Retinal pigment epithelial cell (primary cell): ENCODE measurements at regions not wholly inside any gene's neighbourhood (a gene's known extent, or its start where the extent isn't known, plus 50 kb on each side); places are given as distances from the start of the nearest gene placed in this dataset.

Experiments
- DNase-seq: peaks from one replicate; pipeline ENCODE4 v3.0.0-alpha.2; 2010; ENCODE audit warnings: low read depth
- H3K4me3 ChIP-seq: 2 replicates; pipeline ENCODE4 v1.5.1; 2011; ENCODE audit warnings: mild to moderate bottlenecking, low read length, control low read depth, moderate library complexity
- TF ChIP-seq, protein P1 (sequence below): conservative IDR thresholded peaks from 2 replicates; pipeline ENCODE4 v1.5.1; 2011; ENCODE audit warnings: low read depth, low read length, control low read depth, inconsistent platforms

DNA sequence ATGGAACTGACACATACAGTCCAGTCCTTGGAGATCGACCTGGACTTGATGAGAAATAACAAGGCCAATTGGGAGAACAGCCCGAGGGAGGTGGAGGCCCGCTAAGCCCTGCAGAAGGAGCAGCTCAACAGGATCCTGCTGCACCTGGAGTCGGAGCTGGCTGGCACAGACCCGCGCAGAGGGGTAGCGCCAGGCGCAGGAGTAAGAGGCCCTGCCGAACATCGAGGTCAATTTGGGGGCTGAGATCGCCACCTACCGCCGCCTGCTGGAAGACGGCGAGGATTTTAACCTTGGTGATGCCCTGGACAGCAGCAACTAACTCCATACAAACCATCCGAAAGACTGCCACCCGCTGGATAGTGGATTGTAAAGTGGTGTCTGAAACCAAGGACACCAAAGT, 1610.1 kb upstream of the ACO1 start:
- H3K4me3 ChIP-seq, result no peak overlapping the region
- no peak for DNase-seq
- TF ChIP-seq, protein P1, sequence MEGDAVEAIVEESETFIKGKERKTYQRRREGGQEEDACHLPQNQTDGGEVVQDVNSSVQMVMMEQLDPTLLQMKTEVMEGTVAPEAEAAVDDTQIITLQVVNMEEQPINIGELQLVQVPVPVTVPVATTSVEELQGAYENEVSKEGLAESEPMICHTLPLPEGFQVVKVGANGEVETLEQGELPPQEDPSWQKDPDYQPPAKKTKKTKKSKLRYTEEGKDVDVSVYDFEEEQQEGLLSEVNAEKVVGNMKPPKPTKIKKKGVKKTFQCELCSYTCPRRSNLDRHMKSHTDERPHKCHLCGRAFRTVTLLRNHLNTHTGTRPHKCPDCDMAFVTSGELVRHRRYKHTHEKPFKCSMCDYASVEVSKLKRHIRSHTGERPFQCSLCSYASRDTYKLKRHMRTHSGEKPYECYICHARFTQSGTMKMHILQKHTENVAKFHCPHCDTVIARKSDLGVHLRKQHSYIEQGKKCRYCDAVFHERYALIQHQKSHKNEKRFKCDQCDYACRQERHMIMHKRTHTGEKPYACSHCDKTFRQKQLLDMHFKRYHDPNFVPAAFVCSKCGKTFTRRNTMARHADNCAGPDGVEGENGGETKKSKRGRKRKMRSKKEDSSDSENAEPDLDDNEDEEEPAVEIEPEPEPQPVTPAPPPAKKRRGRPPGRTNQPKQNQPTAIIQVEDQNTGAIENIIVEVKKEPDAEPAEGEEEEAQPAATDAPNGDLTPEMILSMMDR, result no peak

- H3K4me3 ChIP-seq, result no peak overlapping the region
- DNase-seq, result no peak
- TF ChIP-seq, protein P1, result no peak
Measured at GRCh38 chr9:30775236-30775635, 1609.2 kb upstream of the ACO1 start.

- no peak for DNase-seq
Measured at GRCh38 chr9:30796764-30797163, 1587.7 kb upstream of the ACO1 start.

DNA sequence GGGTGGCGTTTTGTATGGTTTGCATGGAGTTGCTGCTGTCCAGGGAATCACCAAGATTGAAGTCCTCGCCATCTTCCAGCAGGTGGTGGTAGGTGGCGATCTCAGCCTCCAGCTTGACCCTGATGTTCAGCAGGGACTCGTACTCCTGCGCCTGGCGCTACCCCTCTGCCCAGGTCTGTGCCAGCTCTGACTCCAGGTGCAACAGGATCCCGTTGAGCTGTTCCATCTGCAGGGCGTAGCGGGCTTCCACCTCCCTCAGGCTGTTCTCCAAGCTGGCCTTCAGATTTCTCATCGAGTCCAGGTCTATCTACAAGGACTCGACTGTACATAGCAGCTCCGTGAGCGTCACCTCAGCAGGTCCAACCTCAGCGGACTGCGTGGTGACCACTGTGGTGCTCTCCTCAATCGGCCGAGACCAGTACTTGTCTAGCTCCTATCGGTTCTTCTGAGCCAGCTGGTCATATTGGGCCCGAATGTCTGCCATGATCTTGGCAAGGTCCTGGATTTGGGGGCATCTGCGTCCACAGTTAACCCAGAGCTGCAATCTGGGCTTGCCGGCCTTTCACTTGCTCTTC, 1584.8 kb upstream of the ACO1 start:
- DNase-seq, result no peak
- TF ChIP-seq, protein P1, result no peak
- no peak overlapping the region for H3K4me3 ChIP-seq

More at GRCh38 chr9:30796764-30797163, 1587.7 kb upstream of the ACO1 start:
- TF ChIP-seq, protein P1, result no peak
- no peak overlapping the region for H3K4me3 ChIP-seq

DNA sequence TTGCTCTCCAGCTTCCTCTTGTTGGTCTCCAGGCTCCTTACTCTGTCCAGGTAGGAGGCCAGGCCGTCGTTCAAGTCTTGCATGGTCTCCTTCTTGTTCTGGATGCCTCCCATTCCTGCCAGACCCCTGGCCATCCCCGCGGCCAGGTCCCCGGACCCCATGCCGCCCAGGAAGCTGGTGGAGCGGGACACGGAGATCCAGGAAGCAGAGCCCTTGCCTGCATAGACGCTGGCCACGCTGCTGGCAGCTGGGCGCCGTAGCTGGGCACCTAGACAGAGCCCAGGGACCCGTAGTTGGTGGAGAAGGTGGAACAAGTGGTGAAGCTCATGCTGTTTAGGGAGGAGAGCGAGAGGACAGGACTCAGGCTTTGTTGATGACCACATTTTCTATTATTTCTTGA, 1584.0 kb upstream of the ACO1 start:
- no peak for DNase-seq
- TF ChIP-seq, protein P1, result no peak
- no peak overlapping the region for H3K4me3 ChIP-seq

DNA sequence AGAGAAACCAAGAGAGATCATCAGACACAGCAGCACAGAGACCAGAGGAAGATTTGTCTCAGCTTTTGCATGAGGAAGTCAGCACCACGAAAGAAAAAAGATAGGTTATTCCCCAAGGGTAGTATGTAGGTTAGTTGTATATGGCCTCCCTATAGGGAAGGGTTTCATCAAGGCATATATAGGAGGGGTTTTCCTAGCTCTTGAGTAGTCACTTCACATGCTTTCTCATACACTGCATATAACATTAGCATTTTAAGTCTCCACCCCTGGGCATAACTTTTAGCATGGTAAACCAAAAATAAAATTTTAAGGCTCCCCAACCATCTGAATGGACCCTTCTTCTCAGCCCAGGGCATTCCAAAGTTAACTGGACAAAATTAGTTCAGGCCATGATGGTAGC, 1571.6 kb upstream of the ACO1 start:
- TF ChIP-seq, protein P1, result no peak
- no peak for DNase-seq
- no peak overlapping the region for H3K4me3 ChIP-seq

GRCh38 chr9:30815585-30815984, 1568.9 kb upstream of the ACO1 start:
- H3K4me3 ChIP-seq, result no peak overlapping the region
- DNase-seq, result no peak
- TF ChIP-seq, protein P1, result no peak
